ENCODE measurements at regions not wholly inside any gene's neighbourhood (a gene's known extent, or its start where the extent isn't known, plus 50 kb on each side); places are given as distances from the start of the nearest gene placed in this dataset.

DNA sequence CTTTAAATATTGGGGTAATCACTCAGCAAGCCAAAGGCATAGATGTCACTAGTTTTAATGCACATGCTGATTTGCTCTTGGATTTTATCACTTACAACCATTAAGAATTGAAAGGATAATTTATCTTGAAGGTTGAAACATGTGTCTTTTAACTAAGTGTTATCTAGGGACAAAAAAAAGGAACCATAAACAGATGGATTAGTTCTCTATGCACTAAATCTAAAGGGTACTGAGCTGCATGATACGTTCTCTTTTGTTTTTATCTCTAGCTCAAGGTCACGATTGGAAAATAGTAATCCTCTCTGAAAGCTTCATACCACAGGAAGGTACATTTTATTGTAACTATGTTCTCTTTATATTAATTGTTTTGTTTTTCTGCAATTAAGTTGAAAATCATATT lies 1426.6 kb downstream of the GRIK2 start (continued):
- TF ChIP-seq, protein P1, sequence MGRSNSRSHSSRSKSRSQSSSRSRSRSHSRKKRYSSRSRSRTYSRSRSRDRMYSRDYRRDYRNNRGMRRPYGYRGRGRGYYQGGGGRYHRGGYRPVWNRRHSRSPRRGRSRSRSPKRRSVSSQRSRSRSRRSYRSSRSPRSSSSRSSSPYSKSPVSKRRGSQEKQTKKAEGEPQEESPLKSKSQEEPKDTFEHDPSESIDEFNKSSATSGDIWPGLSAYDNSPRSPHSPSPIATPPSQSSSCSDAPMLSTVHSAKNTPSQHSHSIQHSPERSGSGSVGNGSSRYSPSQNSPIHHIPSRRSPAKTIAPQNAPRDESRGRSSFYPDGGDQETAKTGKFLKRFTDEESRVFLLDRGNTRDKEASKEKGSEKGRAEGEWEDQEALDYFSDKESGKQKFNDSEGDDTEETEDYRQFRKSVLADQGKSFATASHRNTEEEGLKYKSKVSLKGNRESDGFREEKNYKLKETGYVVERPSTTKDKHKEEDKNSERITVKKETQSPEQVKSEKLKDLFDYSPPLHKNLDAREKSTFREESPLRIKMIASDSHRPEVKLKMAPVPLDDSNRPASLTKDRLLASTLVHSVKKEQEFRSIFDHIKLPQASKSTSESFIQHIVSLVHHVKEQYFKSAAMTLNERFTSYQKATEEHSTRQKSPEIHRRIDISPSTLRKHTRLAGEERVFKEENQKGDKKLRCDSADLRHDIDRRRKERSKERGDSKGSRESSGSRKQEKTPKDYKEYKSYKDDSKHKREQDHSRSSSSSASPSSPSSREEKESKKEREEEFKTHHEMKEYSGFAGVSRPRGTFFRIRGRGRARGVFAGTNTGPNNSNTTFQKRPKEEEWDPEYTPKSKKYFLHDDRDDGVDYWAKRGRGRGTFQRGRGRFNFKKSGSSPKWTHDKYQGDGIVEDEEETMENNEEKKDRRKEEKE (IDR thresholded peaks at IDR 0.05): no peak
- no peak for TF ChIP-seq SIN3A (IDR thresholded peaks at IDR 0.05; ENCODE audit: low read depth, low read length)
- TF ChIP-seq NRF1 (conservative IDR thresholded peaks at IDR 0.05; ENCODE audit: low read depth, low read length): no peak
- TF ChIP-seq SREBF1 (IDR thresholded peaks at IDR 0.05; ENCODE audit: low read length): no peak
- no peak for TF ChIP-seq ATF3 (IDR thresholded peaks at IDR 0.05; ENCODE audit: borderline replicate concordance, extremely low read depth, low read depth, low read length)

- intact Hi-C loops (cut with micrococcal nuclease; ENCODE audit: unreplicated experiment): no loop called here
- RAD21 ChIA-PET (ENCODE audit: unreplicated experiment): no interaction called here
- Histone ChIP-seq H3K4me1 (ENCODE audit: control insufficient read depth, insufficient read depth, low read length) (no peaks in the 10 kb centered on the region), H3K27ac (ENCODE audit: control insufficient read depth, insufficient read depth) (no peak overlapping the region), H3K9ac (ENCODE audit: control insufficient read depth, insufficient read depth, low read length) (no peak overlapping the region), H3K4me2 (ENCODE audit: control insufficient read depth, insufficient read depth) (no peak overlapping the region), H4K20me1 (ENCODE audit: control insufficient read depth, insufficient read depth) (no peaks in the 10 kb centered on the region), H3K36me3 (ENCODE audit: control insufficient read depth in 2 of 2, insufficient read depth in 2 of 2, low read length in 1 of 2) (no peaks in the 10 kb centered on the region), H3K9me3 (replicated peaks; ENCODE audit: control insufficient read depth, insufficient read depth, low read length) (no peaks in the 10 kb centered on the region), H2AFZ (ENCODE audit: control insufficient read depth, low read depth, low read length) (no peak overlapping the region), H3K27me3 (replicated peaks in 1 of 2; ENCODE audit: control insufficient read depth in 2 of 2, insufficient read depth in 2 of 2, low read length in 1 of 2) (no peaks in the 10 kb centered on the region), H3K4me3 (no peak overlapping the region), H3K79me2 (ENCODE audit: control insufficient read depth, insufficient read depth, low read length) (no peaks in the 10 kb centered on the region)
- no TSS peak for BruUV-seq (replicated peaks)
- in situ Hi-C loops (cut with MboI): no loop called here
- CTCF ChIA-PET: no interaction called here
- POLR2A ChIA-PET: no interaction called here
- WGBS (ENCODE audit: insufficient coverage, insufficient replicate concordance, low lambda C conversion rate, missing lambda C conversion rate): 1% methylated on average over 4 of the region's 4 CpGs
- DNase-seq (ENCODE audit: low read depth, low spot score) (no peak), FAIRE-seq (no peak), ATAC-seq (no peak)
- SMC1A ChIA-PET (ENCODE audit: uncharacterized antibody, unreplicated experiment): no interaction called here
- TF ChIP-seq, protein P2, sequence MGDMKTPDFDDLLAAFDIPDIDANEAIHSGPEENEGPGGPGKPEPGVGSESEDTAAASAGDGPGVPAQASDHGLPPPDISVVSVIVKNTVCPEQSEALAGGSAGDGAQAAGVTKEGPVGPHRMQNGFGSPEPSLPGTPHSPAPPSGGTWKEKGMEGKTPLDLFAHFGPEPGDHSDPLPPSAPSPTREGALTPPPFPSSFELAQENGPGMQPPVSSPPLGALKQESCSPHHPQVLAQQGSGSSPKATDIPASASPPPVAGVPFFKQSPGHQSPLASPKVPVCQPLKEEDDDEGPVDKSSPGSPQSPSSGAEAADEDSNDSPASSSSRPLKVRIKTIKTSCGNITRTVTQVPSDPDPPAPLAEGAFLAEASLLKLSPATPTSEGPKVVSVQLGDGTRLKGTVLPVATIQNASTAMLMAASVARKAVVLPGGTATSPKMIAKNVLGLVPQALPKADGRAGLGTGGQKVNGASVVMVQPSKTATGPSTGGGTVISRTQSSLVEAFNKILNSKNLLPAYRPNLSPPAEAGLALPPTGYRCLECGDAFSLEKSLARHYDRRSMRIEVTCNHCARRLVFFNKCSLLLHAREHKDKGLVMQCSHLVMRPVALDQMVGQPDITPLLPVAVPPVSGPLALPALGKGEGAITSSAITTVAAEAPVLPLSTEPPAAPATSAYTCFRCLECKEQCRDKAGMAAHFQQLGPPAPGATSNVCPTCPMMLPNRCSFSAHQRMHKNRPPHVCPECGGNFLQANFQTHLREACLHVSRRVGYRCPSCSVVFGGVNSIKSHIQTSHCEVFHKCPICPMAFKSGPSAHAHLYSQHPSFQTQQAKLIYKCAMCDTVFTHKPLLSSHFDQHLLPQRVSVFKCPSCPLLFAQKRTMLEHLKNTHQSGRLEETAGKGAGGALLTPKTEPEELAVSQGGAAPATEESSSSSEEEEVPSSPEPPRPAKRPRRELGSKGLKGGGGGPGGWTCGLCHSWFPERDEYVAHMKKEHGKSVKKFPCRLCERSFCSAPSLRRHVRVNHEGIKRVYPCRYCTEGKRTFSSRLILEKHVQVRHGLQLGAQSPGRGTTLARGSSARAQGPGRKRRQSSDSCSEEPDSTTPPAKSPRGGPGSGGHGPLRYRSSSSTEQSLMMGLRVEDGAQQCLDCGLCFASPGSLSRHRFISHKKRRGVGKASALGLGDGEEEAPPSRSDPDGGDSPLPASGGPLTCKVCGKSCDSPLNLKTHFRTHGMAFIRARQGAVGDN (IDR thresholded peaks at IDR 0.05): no peak
- TF ChIP-seq, protein P3, sequence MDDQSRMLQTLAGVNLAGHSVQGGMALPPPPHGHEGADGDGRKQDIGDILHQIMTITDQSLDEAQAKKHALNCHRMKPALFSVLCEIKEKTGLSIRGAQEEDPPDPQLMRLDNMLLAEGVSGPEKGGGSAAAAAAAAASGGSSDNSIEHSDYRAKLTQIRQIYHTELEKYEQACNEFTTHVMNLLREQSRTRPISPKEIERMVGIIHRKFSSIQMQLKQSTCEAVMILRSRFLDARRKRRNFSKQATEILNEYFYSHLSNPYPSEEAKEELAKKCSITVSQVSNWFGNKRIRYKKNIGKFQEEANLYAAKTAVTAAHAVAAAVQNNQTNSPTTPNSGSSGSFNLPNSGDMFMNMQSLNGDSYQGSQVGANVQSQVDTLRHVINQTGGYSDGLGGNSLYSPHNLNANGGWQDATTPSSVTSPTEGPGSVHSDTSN (IDR thresholded peaks at IDR 0.05; ENCODE audit: insufficient replicate concordance, low read depth, low read length): no peak
Observed at GRCh38 chr6:102815207-102815606, 1421.7 kb downstream of the GRIK2 start.
